ENCODE measurements at regions not wholly inside any gene's neighbourhood (a gene's known extent, or its start where the extent isn't known, plus 50 kb on each side); places are given as distances from the start of the nearest gene placed in this dataset.

DNA sequence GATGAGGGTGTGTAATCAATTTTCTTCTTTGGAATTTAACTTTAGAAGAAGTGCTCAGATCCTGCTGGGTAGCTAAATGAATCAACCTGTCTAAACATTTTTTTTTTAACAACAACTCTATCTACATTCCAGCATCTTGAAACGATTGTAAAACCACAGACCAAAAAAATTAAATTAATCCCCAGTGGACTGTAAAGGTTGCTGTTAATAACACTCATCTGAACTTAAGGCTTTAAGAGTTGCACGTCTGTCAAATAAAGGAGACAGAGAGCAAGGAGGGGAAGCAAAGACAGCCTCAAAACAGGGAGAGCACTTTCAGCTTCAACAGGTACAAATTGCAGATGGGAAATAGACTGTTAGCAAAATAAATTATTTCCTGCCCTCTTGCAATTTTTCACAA lies 548.5 kb downstream of the DTWD2 start:
- H3K9me1 ChIP-seq (replicated peaks; ENCODE audit: control insufficient read depth, extremely low read depth, insufficient read depth, low read length): no peaks in the 10 kb centered on the region
- no peak overlapping the region for H2AFZ ChIP-seq (ENCODE audit: low read depth, low read length)
- no peaks in the 10 kb centered on the region for H3K36me3 ChIP-seq (ENCODE audit: control insufficient read depth in 2 of 2, extremely low read depth in 1 of 2, insufficient read depth in 2 of 2, low read length in 2 of 2)
- peaks cover 2% of the 10 kb centered on the region for H3K9me3 ChIP-seq (replicated peaks; ENCODE audit: control insufficient read depth, insufficient read depth, low read length)
- POLR2A ChIA-PET: no interaction called here
- intact Hi-C loops (cut with micrococcal nuclease) (no loop called here), dilution Hi-C loops (cut with MboI; ENCODE audit: extremely low pct_ligation_motif_present, low sequenced_read_pairs) (no loop called here)
- no peak overlapping the region for H3K4me3 ChIP-seq (replicated peaks in 1 of 3; ENCODE audit: insufficient read depth in 1 of 3, low read depth in 1 of 3, low read length in 3 of 3)
- H3K4me2 ChIP-seq (ENCODE audit: insufficient read depth, low read length): no peak overlapping the region
- H3K79me2 ChIP-seq (ENCODE audit: control insufficient read depth, insufficient read depth, low read length): no peaks in the 10 kb centered on the region
- no peaks in the 10 kb centered on the region for H3K27me3 ChIP-seq (ENCODE audit: control insufficient read depth in 2 of 2, insufficient read depth in 2 of 2, low read length in 2 of 2)
- H3K9ac ChIP-seq (replicated peaks; ENCODE audit: extremely low read depth, insufficient read depth, low read length): no peak overlapping the region
- DNase-seq (ENCODE audit: low read depth, low spot score): no peak
- BruUV-seq (replicated peaks): no TSS peak
- H4K20me1 ChIP-seq (replicated peaks; ENCODE audit: control insufficient read depth, extremely low read depth, insufficient read depth, low read length): no peaks in the 10 kb centered on the region
- H3K4me1 ChIP-seq (ENCODE audit: control insufficient read depth, extremely low read depth, insufficient read depth, low read length): no peaks in the 10 kb centered on the region
- TF ChIP-seq EZH2 (IDR thresholded peaks at IDR 0.05; ENCODE audit: borderline replicate concordance, low read depth, low read length, severe bottlenecking): no peak
- TF ChIP-seq FOS (IDR thresholded peaks at IDR 0.05; ENCODE audit: borderline replicate concordance, insufficient read depth, low read length): no peak
- TF ChIP-seq, protein P1, sequence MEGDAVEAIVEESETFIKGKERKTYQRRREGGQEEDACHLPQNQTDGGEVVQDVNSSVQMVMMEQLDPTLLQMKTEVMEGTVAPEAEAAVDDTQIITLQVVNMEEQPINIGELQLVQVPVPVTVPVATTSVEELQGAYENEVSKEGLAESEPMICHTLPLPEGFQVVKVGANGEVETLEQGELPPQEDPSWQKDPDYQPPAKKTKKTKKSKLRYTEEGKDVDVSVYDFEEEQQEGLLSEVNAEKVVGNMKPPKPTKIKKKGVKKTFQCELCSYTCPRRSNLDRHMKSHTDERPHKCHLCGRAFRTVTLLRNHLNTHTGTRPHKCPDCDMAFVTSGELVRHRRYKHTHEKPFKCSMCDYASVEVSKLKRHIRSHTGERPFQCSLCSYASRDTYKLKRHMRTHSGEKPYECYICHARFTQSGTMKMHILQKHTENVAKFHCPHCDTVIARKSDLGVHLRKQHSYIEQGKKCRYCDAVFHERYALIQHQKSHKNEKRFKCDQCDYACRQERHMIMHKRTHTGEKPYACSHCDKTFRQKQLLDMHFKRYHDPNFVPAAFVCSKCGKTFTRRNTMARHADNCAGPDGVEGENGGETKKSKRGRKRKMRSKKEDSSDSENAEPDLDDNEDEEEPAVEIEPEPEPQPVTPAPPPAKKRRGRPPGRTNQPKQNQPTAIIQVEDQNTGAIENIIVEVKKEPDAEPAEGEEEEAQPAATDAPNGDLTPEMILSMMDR (IDR thresholded peaks at IDR 0.05; ENCODE audit: extremely low read depth in 1 of 2, insufficient read depth in 1 of 2, low read depth in 1 of 2, low read length in 2 of 2): no peak
- no peak for TF ChIP-seq GATA2 (IDR thresholded peaks at IDR 0.05; ENCODE audit: insufficient read depth, insufficient read length, low read depth, low read length)
- TF ChIP-seq, protein P2, sequence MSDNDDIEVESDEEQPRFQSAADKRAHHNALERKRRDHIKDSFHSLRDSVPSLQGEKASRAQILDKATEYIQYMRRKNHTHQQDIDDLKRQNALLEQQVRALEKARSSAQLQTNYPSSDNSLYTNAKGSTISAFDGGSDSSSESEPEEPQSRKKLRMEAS (IDR thresholded peaks at IDR 0.05; ENCODE audit: insufficient read depth, insufficient read length): no peak
- TF ChIP-seq JUN (IDR thresholded peaks at IDR 0.05; ENCODE audit: borderline replicate concordance, insufficient read depth, insufficient read length, low read depth): no peak
- TF ChIP-seq POLR2A (IDR thresholded peaks at IDR 0.05; ENCODE audit: low read depth, low read length): no peak
- TF ChIP-seq MYC (IDR thresholded peaks at IDR 0.05; ENCODE audit: low read depth, low read length): no peak
- no peak for TF ChIP-seq POLR2AphosphoS5 (IDR thresholded peaks at IDR 0.05; ENCODE audit: insufficient read depth, low read depth, low read length)
- CTCF ChIA-PET: no interaction called here
- H3K27ac ChIP-seq (ENCODE audit: insufficient read depth, low read depth, low read length): no peak overlapping the region
- FAIRE-seq: no peak
